SU-DHL-6 (cell line): ENCODE measurements at regions not wholly inside any gene's neighbourhood (a gene's known extent, or its start where the extent isn't known, plus 50 kb on each side); places are given as distances from the start of the nearest gene placed in this dataset.

ENCODE experiments used
- H2AFZ ChIP-seq: fragments of 200-600 bp; sonication (generic); 2 replicates; pipeline ENCODE4 v1.6.1; 2014; ENCODE audit warnings: low read depth, mild to moderate bottlenecking, moderate library complexity, mixed read lengths, antibody characterized with exemption, low read length; ENCODE audit not compliant: severe bottlenecking
- H3F3A ChIP-seq: fragments of 200-600 bp; shearing (Covaris generic); 2 replicates; pipeline ENCODE4 v1.6.0; 2016; ENCODE audit warnings: antibody characterized with exemption, mild to moderate bottlenecking; ENCODE audit not compliant: insufficient read depth
- H3K27ac ChIP-seq: fragments of 200-600 bp; sonication (generic); 2 replicates; pipeline ENCODE4 v1.5.1; 2016; ENCODE audit warnings: low read depth, mild to moderate bottlenecking, low read length, moderate library complexity, mixed read lengths
- H3K27me3 ChIP-seq: fragments of 200-600 bp; sonication (generic), shearing (Covaris generic); 2 replicates; pipeline ENCODE4 v1.6.0; 2014; ENCODE audit warnings: mild to moderate bottlenecking, low read length
- H3K36me3 ChIP-seq: fragments of 200-600 bp; sonication (generic); 2 replicates; pipeline ENCODE4 v1.6.1; 2014; ENCODE audit warnings: mild to moderate bottlenecking, low read length, mixed read lengths
- H3K4me2 ChIP-seq: fragments of 300-600, 200-600 bp; shearing (Covaris generic), sonication (generic); 2 replicates; pipeline ENCODE4 v1.6.0; 2014; ENCODE audit warnings: low read length, low read depth, mild to moderate bottlenecking; ENCODE audit not compliant: poor library complexity, severe bottlenecking
- H3K4me3 ChIP-seq: fragments of 200-600 bp; sonication (generic); 2 replicates; pipeline ENCODE4 v1.5.1; 2014; ENCODE audit warnings: antibody characterized with exemption, low read length, mild to moderate bottlenecking, mixed read lengths; ENCODE audit not compliant: insufficient read depth, poor library complexity, severe bottlenecking
- H3K79me2 ChIP-seq: fragments of 200-600 bp; sonication (generic); 2 replicates; pipeline ENCODE4 v1.6.1; 2014; ENCODE audit warnings: mild to moderate bottlenecking, low read length, moderate library complexity; ENCODE audit not compliant: insufficient read depth
- H3K9ac ChIP-seq: fragments of 200-600 bp; sonication (generic); 2 replicates; pipeline ENCODE4 v1.7.0; 2014; ENCODE audit warnings: mild to moderate bottlenecking, low read length
- H3K9me2 ChIP-seq: fragments of 200-600 bp; sonication (generic); replicated peaks from 2 replicates; pipeline ENCODE4 v1.6.1; 2014; ENCODE audit warnings: low read length; ENCODE audit not compliant: insufficient read depth
- H3K9me3 ChIP-seq: fragments of 200-600 bp; sonication (generic); 2 replicates; pipeline ENCODE4 v1.6.1; 2014; ENCODE audit warnings: low read length, mixed read lengths; ENCODE audit not compliant: insufficient read depth
- H4K20me1 ChIP-seq: fragments of 200-600 bp; sonication (generic); 2 replicates; pipeline ENCODE4 v1.6.1; 2014; ENCODE audit warnings: low read depth, mild to moderate bottlenecking, antibody characterized with exemption, low read length, moderate library complexity, mixed read lengths
- EZH2phosphoT487 ChIP-seq: fragments of 200-600 bp; sonication (generic), shearing (Covaris generic); conservative IDR thresholded peaks from 2 replicates; pipeline ENCODE4 v1.6.1; 2018; ENCODE audit warnings: mild to moderate bottlenecking, antibody characterized with exemption, low read length, moderate library complexity, mixed read lengths
- TF ChIP-seq, protein P1 (sequence below): fragments of 200-600 bp; sonication (generic); IDR thresholded peaks from one replicate; pipeline ENCODE4 v1.5.1; 2017; ENCODE audit warnings: antibody characterized with exemption, mild to moderate bottlenecking, low read length, moderate library complexity; ENCODE audit not compliant: insufficient read depth, poor library complexity, severe bottlenecking

DNA sequence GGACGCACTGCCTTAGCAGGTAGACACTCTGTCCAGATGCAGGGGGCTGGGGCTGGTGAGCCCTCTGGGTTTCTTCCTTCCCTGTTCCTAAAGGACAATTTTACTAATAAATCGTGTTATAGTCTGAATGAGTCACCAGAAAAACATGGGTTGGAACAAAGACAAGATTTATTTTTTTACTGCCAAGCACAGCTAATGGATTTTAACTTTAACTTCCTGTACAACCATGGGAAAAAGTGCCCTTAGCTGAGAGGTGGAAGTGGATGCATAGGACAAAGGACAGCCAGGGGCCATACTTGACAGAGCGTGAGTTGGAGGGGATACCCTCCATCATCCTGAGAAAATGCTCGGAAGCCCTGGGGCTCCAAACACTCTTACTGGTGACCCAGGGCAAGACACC, 300.7 kb downstream of the MSX2 start:
- H3K9me3 ChIP-seq, result no peaks in the 10 kb centered on the region
- no peaks in the 10 kb centered on the region for H3K9me2 ChIP-seq
- no peak for TF ChIP-seq EZH2phosphoT487
- TF ChIP-seq, protein P1, sequence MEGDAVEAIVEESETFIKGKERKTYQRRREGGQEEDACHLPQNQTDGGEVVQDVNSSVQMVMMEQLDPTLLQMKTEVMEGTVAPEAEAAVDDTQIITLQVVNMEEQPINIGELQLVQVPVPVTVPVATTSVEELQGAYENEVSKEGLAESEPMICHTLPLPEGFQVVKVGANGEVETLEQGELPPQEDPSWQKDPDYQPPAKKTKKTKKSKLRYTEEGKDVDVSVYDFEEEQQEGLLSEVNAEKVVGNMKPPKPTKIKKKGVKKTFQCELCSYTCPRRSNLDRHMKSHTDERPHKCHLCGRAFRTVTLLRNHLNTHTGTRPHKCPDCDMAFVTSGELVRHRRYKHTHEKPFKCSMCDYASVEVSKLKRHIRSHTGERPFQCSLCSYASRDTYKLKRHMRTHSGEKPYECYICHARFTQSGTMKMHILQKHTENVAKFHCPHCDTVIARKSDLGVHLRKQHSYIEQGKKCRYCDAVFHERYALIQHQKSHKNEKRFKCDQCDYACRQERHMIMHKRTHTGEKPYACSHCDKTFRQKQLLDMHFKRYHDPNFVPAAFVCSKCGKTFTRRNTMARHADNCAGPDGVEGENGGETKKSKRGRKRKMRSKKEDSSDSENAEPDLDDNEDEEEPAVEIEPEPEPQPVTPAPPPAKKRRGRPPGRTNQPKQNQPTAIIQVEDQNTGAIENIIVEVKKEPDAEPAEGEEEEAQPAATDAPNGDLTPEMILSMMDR, result no peak
- no peaks in the 10 kb centered on the region for H3K79me2 ChIP-seq
- H3K4me3 ChIP-seq, result no peak overlapping the region
- no peak overlapping the region for H3K9ac ChIP-seq
- H4K20me1 ChIP-seq, result no peaks in the 10 kb centered on the region
- no peaks in the 10 kb centered on the region for H3F3A ChIP-seq
- H2AFZ ChIP-seq, result no peak overlapping the region
- no peaks in the 10 kb centered on the region for H3K36me3 ChIP-seq
- no peaks in the 10 kb centered on the region for H3K27me3 ChIP-seq
- H3K27ac ChIP-seq, result no peak overlapping the region
- no peak overlapping the region for H3K4me2 ChIP-seq

DNA sequence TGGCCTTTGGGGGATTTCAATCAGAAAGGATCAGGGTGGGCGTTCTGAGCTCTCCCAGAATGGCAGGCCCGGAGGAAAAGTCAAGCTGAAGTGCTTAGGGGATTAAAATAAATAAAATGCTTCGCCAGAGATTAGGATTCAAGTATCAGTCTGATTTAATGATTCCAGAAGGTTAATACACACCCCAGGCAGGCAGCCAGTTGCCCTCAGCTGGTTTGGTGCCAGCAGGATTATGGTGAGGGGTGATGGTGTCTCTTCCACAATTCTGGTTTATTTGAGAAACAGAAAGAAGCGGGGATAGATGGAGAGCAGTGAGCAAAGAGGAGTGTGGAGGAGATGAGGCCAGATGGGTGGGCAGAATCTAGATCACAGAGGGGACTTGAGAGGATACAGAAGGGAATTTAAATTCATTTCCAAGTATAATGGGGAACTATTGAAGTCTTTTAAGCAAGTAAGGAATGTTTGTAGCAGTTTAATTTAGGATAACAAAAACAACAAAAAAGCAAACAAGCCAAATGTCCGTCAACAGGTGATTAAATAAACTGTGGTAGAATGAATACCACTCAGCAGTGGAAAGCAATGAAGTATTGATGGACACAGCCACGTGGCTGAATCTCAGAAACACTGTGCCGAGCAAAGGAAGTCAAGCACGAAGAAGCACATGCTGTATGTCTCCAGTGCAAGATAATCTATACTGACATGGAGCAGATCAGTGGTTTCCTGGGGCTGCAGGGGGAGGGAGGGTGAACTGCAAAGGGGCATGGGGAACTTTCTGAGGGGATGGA, 297.7 kb downstream of the MSX2 start:
- Histone ChIP-seq H3K4me2 (no peak overlapping the region), H3K36me3 (no peaks in the 10 kb centered on the region), H3K79me2 (no peaks in the 10 kb centered on the region), H3K9ac (no peak overlapping the region), H2AFZ (no peak overlapping the region), H4K20me1 (no peaks in the 10 kb centered on the region), H3K27ac (no peak overlapping the region), H3K27me3 (no peaks in the 10 kb centered on the region), H3K4me3 (no peak overlapping the region), H3F3A (no peaks in the 10 kb centered on the region), H3K9me2 (no peaks in the 10 kb centered on the region), H3K9me3 (no peaks in the 10 kb centered on the region)
- TF ChIP-seq EZH2phosphoT487, result no peak

DNA sequence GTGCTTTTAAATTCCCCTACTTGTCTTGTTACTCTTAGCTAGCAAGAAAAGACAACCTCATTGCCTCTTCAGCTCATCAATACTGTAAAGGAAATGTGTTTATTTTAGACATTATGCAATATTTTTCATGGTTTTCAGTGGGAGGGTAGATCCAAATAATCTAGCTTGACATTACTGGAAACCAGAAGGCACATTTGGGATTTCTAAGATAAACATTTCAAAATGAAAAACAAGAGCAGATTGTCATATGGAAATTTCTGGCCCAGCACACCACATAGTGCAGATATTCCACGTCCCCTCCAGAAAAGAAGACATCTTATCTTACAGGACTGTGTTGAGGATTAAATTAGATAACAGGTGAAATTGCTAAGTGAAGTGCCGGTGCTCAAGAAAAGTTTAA, 296.9 kb downstream of the MSX2 start:
- Histone ChIP-seq H3K79me2 (no peaks in the 10 kb centered on the region), H2AFZ (no peak overlapping the region), H3K36me3 (no peaks in the 10 kb centered on the region), H3K9me3 (no peaks in the 10 kb centered on the region), H3K4me3 (no peak overlapping the region), H3K27ac (no peak overlapping the region), H4K20me1 (no peaks in the 10 kb centered on the region), H3F3A (no peaks in the 10 kb centered on the region), H3K4me2 (no peak overlapping the region), H3K9me2 (no peaks in the 10 kb centered on the region), H3K27me3 (no peaks in the 10 kb centered on the region), H3K9ac (no peak overlapping the region)
- TF ChIP-seq, protein P1, result no peak
- no peak for TF ChIP-seq EZH2phosphoT487

DNA sequence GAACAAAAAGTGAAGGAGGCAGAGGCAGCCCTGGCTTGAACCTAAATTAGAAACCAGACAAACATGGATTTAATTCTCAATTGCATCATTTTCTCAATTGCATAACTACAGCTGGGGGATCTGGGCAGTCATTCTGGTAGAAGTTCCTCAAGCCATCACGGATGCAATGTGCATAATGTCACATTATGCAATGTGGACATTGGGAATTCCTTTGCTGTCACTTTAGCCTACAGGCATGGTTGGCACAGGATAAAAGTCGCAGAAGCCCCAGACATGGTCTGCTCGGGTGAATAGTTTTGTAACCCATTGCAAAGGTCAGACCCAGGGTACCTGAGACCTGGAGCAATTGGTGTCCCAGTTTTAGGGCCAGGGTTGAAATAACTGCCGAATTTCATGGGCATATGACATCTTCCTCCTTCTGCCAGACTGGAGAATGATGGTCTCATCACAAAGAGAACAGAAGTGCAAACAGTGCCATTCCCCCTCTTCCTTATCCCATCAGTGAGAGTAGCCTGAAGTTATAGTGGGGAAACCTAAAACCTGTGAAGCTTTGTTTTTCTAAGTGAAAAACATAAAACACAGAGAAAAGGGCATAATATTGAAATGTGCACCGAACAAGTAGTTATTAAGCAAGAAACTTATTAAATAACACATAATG, 290.8 kb downstream of the MSX2 start:
- no peak overlapping the region for H3K9ac ChIP-seq
- no peak overlapping the region for H2AFZ ChIP-seq
- H3K79me2 ChIP-seq, result no peaks in the 10 kb centered on the region
- H3K9me2 ChIP-seq, result no peaks in the 10 kb centered on the region
- no peaks in the 10 kb centered on the region for H3F3A ChIP-seq
- no peak overlapping the region for H3K4me3 ChIP-seq
- H3K27me3 ChIP-seq, result no peaks in the 10 kb centered on the region
- no peaks in the 10 kb centered on the region for H4K20me1 ChIP-seq
- H3K36me3 ChIP-seq, result no peaks in the 10 kb centered on the region
- TF ChIP-seq, protein P1, result no peak
- H3K27ac ChIP-seq, result no peak overlapping the region
- no peak overlapping the region for H3K4me2 ChIP-seq
- no peaks in the 10 kb centered on the region for H3K9me3 ChIP-seq
